ENCODE measurements at regions not wholly inside any gene's neighbourhood (a gene's known extent, or its start where the extent isn't known, plus 50 kb on each side); places are given as distances from the start of the nearest gene placed in this dataset.

DNA sequence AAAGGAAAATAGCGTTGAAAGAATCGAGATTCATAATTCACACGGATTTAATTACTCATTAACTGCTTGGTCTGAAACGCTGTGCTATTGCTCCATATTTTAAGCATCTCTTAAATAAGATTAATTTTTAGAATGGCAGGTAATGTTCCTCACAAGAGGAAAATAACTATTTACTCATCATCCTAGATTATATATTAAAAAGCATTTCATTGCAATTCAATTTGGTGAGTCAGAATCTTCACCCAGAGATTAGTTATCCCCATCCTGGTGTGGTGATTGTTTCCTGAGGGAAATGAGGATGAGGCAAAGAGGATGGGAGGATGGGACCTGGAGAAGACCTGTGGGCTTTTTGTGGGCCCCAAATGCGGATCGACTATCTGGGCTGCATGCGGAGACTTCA is 145.5 kb upstream of the MAP1B start:
- ATAC-seq, result no peak
- H3K4me3 ChIP-seq (ENCODE audit: low read length), result no peak overlapping the region
- intact Hi-C loops (cut with micrococcal nuclease), result no loop called here
- H3K27ac ChIP-seq (ENCODE audit: low read length), result no peak overlapping the region
- H3K9me3 Mint-ChIP-seq, result no peaks in the 10 kb centered on the region
- no peaks in the 10 kb centered on the region for H3K4me1 Mint-ChIP-seq
- no peaks in the 10 kb centered on the region for H3K36me3 Mint-ChIP-seq
- TF ChIP-seq, protein P1, sequence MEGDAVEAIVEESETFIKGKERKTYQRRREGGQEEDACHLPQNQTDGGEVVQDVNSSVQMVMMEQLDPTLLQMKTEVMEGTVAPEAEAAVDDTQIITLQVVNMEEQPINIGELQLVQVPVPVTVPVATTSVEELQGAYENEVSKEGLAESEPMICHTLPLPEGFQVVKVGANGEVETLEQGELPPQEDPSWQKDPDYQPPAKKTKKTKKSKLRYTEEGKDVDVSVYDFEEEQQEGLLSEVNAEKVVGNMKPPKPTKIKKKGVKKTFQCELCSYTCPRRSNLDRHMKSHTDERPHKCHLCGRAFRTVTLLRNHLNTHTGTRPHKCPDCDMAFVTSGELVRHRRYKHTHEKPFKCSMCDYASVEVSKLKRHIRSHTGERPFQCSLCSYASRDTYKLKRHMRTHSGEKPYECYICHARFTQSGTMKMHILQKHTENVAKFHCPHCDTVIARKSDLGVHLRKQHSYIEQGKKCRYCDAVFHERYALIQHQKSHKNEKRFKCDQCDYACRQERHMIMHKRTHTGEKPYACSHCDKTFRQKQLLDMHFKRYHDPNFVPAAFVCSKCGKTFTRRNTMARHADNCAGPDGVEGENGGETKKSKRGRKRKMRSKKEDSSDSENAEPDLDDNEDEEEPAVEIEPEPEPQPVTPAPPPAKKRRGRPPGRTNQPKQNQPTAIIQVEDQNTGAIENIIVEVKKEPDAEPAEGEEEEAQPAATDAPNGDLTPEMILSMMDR (IDR thresholded peaks at IDR 0.05), result no peak
- no peak overlapping the region for H3K27ac Mint-ChIP-seq
- 92% methylated on average over 7 of the region's 7 CpGs for WGBS (ENCODE audit: insufficient coverage)
- no peak for DNase-seq
- H3K36me3 ChIP-seq (ENCODE audit: control insufficient read depth, insufficient read depth, low read length), result no peaks in the 10 kb centered on the region
- H3K9me3 ChIP-seq (ENCODE audit: control insufficient read depth, insufficient read depth, low read length), result no peaks in the 10 kb centered on the region
- H3K4me3 Mint-ChIP-seq, result no peak overlapping the region
- H3K27me3 ChIP-seq (ENCODE audit: control insufficient read depth, insufficient read depth, low read length), result no peaks in the 10 kb centered on the region
- no peaks in the 10 kb centered on the region for H3K4me1 ChIP-seq (ENCODE audit: control insufficient read depth, insufficient read depth, low read length)
- no peaks in the 10 kb centered on the region for H3K27me3 Mint-ChIP-seq (ENCODE audit: low read depth in 2 of 2)

DNA sequence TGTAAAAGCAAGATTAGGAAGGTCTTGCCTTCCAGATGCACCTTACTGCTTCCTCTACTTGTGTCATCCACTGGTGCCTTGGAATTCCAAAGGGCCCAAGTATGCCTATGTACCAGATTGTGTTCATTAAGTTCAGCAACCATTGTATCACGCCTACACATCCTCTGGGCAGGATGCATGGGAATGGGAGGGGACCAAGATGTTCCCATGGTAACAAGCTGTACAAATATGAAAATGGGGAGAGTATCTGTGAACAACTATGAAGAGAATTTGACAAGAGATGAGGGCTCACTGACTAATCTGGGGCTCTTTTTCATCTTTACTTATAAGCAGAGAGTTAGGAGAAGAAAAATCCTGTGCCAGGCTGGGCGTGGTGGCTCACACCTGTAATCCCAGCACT is 137.8 kb upstream of the MAP1B start:
- DNase-seq, result no peak
- Histone ChIP-seq H3K27me3 (ENCODE audit: control insufficient read depth, insufficient read depth, low read length) (no peaks in the 10 kb centered on the region), H3K9me3 (ENCODE audit: control insufficient read depth, insufficient read depth, low read length) (no peaks in the 10 kb centered on the region), H3K36me3 (ENCODE audit: control insufficient read depth, insufficient read depth, low read length) (no peaks in the 10 kb centered on the region), H3K4me1 (ENCODE audit: control insufficient read depth, insufficient read depth, low read length) (no peaks in the 10 kb centered on the region), H3K27ac (ENCODE audit: low read length) (no peak overlapping the region), H3K4me3 (ENCODE audit: low read length) (no peak overlapping the region)
- H3K4me1 Mint-ChIP-seq, result no peaks in the 10 kb centered on the region
- H3K4me3 Mint-ChIP-seq, result no peak overlapping the region
- no peaks in the 10 kb centered on the region for H3K9me3 Mint-ChIP-seq
- ATAC-seq, result no peak
- H3K27me3 Mint-ChIP-seq (ENCODE audit: low read depth in 2 of 2), result peaks cover 0 to 8% of the 10 kb centered on the region in 2 donors
- TF ChIP-seq, protein P1 (IDR thresholded peaks at IDR 0.05), result no peak
- WGBS (ENCODE audit: insufficient coverage), result 86% methylated on average over 2 of the region's 2 CpGs
- H3K27ac Mint-ChIP-seq, result no peak overlapping the region
- intact Hi-C loops (cut with micrococcal nuclease), result no loop called here
- H3K36me3 Mint-ChIP-seq, result no peaks in the 10 kb centered on the region

GRCh38 chr5:71971862-71972261 is 135.4 kb upstream of the MAP1B start:
- Mint-ChIP-seq H3K4me3 (no peak overlapping the region), H3K4me1 (no peaks in the 10 kb centered on the region), H3K27me3 (ENCODE audit: low read depth in 2 of 2) (peaks cover 0 to 8% of the 10 kb centered on the region in 2 donors), H3K9me3 (no peaks in the 10 kb centered on the region), H3K27ac (no peak overlapping the region), H3K36me3 (no peaks in the 10 kb centered on the region)
- H3K4me1 ChIP-seq (ENCODE audit: control insufficient read depth, insufficient read depth, low read length), result no peaks in the 10 kb centered on the region
- no peak overlapping the region for H3K4me3 ChIP-seq (ENCODE audit: low read length)
- H3K36me3 ChIP-seq (ENCODE audit: control insufficient read depth, insufficient read depth, low read length), result no peaks in the 10 kb centered on the region
- WGBS (ENCODE audit: insufficient coverage), result 84% methylated on average over 2 of the region's 2 CpGs
- H3K27me3 ChIP-seq (ENCODE audit: control insufficient read depth, insufficient read depth, low read length), result no peaks in the 10 kb centered on the region
- H3K27ac ChIP-seq (ENCODE audit: low read length), result no peak overlapping the region
- intact Hi-C loops (cut with micrococcal nuclease), result no loop called here
- TF ChIP-seq, protein P1 (IDR thresholded peaks at IDR 0.05), result no peak
- no peak for ATAC-seq
- no peak for DNase-seq
- no peaks in the 10 kb centered on the region for H3K9me3 ChIP-seq (ENCODE audit: control insufficient read depth, insufficient read depth, low read length)

DNA sequence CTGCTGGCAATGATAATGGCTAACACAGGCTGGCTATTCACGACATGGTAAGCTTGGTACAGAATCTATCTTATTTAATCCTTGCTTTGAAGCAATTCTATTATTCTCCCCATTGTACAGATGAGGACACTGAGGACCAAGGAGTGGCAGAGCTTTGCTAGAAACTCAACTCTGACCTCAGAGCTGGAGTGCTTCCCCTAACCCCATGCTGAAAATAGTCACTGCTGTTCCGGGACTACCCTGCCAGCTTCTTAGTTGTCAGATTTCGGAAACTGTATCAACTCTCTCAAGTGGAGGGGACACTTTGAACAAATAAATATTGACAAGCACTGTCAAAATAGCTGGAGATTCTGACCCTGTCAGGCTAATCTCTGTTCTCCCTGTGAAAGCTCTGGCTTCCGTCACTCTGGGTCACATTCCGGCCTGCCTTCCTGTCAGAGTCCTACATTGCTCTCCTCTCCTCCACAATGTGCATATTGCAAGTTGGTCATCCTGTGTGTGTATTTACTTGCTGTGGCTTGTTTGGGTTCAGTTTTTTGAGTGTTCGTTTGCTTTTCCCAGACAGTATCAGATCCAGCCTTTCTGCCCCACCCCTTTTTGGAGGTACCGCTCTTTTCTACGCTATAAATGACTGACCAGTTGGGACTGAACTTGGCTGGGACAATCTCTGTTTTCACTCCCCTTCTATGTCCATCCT is 134.3 kb upstream of the MAP1B start:
- Mint-ChIP-seq H3K27ac (no peak overlapping the region), H3K4me1 (no peaks in the 10 kb centered on the region), H3K9me3 (no peaks in the 10 kb centered on the region), H3K27me3 (ENCODE audit: low read depth in 2 of 2) (peaks cover 0 to 8% of the 10 kb centered on the region in 2 donors), H3K4me3 (no peak overlapping the region), H3K36me3 (no peaks in the 10 kb centered on the region)
- Histone ChIP-seq H3K4me3 (ENCODE audit: low read length) (no peak overlapping the region), H3K9me3 (ENCODE audit: control insufficient read depth, insufficient read depth, low read length) (no peaks in the 10 kb centered on the region), H3K4me1 (ENCODE audit: control insufficient read depth, insufficient read depth, low read length) (no peaks in the 10 kb centered on the region), H3K27me3 (ENCODE audit: control insufficient read depth, insufficient read depth, low read length) (no peaks in the 10 kb centered on the region), H3K27ac (ENCODE audit: low read length) (no peak overlapping the region), H3K36me3 (ENCODE audit: control insufficient read depth, insufficient read depth, low read length) (no peaks in the 10 kb centered on the region)
- intact Hi-C loops (cut with micrococcal nuclease), result no loop called here
- DNase-seq (no peak), ATAC-seq (no peak)
- TF ChIP-seq, protein P1 (IDR thresholded peaks at IDR 0.05), result no peak
- WGBS (ENCODE audit: insufficient coverage), result 89% methylated on average over 8 of the region's 8 CpGs
